GM19463 (cell line): ENCODE measurements at regions not wholly inside any gene's neighbourhood (a gene's known extent, or its start where the extent isn't known, plus 50 kb on each side); places are given as distances from the start of the nearest gene placed in this dataset.

Experiments used
- ATAC-seq: cut with Tn5 transposase; IDR thresholded peaks from one replicate; pipeline ENCODE4 v1.9.1; 2021; ENCODE audit warnings: mild to moderate bottlenecking, moderate library complexity; ENCODE audit not compliant: unreplicated experiment

DNA sequence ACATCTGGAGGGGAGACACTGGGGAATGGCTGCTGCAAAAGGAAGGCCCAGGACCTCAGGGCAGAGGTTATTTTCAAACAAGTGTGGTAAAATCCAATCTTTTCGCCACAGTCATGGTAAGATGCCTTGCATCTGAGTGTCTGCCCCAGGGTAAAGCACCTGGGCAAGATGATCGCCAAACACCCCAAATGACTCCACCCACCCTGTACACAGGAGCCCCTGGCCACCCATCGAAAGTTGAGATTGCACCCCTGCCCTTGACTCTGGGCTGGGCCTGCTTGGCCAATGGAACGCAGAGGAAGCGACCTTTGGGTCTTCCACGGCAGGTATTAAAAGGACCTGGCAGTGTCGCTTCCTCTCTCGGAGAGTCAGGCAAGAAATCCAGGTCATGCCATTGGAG, 88.8 kb downstream of the C16orf95 start:
- no peak for ATAC-seq

GRCh38 chr16:87229230-87230188, 87.7 kb downstream of the C16orf95 start:
- no peak for ATAC-seq

DNA sequence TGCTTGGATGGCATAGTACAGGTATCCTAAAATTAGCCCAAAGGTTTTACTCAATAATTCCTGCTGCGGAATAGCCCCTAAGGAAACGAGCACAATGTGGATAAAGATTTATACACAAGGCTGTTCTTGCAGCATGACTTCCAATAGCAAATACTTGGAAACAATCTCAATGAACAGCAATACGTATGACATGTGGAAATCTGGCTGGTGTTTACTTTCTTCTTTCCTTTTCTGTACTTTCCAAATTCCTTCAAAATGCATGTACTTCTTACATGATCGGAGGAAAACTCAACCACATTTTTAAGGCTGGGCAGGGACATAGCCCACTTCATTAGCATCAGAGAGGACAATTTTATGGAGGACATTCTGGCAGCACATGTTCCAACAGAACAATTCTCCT, 86.6 kb downstream of the C16orf95 start:
- ATAC-seq = no peak

DNA sequence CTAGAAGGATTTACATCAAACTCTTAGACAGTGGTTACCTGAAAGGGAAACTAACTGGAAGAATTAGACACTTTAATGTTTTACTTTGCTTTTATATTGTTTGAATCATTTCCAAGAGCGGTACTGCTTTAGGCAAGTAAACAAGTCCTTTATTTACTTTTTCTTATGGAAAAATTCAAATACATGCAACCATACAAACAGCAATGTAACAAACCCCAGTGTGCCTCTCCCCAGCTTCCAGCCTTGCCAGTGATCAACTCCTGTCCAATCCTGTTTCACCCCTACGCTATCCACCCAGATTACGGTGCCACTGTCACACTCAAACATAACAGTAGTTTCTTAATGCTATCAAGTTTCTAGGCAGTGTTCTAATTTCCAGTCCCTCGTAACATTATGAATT, 85.9 kb downstream of the C16orf95 start:
- ATAC-seq = no peak

DNA sequence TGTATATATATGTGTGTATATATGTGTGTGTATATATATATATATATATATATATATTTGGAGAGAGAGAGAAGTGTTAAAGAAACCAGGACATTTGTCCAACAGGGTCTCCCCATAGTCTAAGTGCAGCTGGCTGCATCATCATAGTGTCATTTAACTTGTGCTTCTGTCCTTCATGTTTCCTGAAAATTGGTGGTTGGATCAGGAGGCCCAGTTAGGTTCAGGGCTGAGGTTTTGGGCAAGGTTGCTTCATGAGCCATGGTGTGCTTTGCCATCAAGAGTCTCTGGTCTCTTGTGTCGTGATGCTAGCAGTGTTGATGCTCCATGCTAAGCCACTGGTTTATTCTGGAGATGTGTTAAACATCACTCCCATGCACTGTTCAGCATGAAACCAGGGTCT, 85.3 kb downstream of the C16orf95 start:
- no peak for ATAC-seq

DNA sequence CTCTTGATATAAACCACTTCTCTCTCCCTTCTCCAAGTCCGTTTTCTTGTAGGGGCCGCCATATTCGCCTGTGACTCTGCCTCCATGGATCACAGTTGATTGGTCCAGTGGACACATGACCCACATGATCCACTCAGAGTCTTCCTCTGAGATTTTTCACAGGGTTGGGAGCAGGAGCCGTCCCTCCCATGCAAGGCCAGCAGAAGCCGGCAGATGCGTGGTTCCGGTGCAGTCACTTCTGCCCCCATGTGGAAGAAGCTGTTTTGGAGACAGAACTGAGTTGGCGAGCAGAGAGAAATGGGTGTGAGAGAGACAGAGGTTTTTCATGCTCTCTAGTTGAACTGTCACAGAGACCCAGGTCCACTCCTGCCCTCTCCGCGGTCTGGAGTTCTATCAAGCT, 83.3 kb downstream of the C16orf95 start:
- ATAC-seq = no peak

DNA sequence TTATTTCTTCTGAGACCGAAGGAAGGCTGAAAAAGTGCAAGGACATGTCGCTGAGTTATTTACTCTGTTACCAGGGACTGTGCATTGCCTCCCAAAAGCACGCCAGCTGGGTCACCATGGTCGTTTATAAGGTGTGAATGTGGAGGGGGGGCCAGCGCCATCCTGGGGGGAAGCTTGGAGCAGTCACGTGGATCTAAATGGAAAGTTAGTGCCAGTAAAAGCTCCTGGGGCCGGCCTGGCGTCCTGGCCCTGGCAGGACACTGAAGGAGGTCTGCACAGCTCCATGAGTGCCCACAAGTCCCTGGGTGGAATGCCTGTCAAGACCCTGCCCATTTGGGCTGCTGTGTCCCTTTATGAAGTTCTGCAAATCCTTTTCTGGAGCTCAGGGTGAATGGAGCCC, 82.6 kb downstream of the C16orf95 start:
- no peak for ATAC-seq

DNA sequence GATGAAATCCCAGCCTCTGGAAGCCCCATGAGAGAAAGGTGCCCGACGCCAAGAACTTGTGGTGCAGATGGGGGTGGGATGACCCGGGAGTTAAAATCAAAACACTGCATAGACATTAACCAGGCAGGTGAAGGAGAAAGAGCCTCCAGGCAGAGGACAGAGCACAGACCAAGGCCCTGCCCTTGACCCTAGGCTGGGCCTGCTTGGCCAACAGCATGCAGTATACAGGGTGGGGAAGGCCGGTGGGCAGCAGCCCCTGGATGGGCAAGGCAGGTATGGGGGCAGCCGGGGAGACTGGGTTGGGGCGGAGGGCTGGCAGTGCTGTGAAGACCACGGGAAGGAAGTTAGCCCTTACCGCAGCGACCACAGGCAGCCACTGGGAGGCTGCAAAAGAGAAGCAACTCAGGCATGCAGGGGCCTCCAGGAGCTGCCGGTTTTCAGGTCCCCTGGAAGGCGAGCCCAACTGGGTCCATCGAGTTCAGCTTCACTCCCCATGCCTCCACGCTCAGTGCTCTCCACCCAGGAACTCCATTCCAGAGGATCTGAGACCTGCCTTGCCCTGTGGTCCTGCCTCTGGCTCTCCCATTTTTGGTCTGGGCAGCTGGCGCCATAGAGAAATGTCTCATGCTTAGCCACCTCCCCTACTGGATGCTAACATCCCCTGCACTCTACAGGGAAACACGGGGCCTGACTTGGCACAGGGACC, 81.2 kb downstream of the C16orf95 start:
- ATAC-seq = no peak

DNA sequence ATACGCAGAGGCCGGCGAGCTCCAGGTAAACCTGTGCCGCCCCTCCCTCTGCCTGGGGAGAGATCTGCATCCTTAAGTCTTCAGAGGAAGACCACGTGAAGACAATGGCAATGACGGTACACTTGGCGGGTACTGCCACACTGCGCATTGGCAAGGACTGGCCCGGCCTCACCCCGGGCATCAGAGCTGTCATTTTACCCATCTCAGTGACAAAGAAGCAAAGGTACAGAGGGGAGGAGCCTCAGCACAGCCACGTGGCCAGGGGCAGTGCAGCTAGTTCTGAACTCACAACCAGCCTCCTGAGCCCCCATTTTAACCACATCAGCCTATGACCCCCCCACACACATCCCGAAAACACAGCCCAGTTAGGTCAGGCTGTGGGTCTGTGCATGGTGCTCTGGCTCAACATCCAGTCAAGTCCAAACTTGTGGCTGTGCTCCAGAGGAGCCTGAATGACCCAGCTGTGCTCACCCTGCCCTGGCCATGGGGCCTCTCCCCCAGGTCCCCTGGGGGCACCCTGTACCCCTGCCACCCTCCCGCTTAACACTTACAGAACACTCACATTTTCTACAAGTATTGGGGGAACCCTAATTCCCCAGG, 80.6 kb downstream of the C16orf95 start:
- no peak for ATAC-seq

- ATAC-seq = no peak
Measured at GRCh38 chr16:87238361-87238715, 78.9 kb downstream of the C16orf95 start.

- no peak for ATAC-seq
Measured at GRCh38 chr16:87239545-87239944, 77.6 kb downstream of the C16orf95 start.

DNA sequence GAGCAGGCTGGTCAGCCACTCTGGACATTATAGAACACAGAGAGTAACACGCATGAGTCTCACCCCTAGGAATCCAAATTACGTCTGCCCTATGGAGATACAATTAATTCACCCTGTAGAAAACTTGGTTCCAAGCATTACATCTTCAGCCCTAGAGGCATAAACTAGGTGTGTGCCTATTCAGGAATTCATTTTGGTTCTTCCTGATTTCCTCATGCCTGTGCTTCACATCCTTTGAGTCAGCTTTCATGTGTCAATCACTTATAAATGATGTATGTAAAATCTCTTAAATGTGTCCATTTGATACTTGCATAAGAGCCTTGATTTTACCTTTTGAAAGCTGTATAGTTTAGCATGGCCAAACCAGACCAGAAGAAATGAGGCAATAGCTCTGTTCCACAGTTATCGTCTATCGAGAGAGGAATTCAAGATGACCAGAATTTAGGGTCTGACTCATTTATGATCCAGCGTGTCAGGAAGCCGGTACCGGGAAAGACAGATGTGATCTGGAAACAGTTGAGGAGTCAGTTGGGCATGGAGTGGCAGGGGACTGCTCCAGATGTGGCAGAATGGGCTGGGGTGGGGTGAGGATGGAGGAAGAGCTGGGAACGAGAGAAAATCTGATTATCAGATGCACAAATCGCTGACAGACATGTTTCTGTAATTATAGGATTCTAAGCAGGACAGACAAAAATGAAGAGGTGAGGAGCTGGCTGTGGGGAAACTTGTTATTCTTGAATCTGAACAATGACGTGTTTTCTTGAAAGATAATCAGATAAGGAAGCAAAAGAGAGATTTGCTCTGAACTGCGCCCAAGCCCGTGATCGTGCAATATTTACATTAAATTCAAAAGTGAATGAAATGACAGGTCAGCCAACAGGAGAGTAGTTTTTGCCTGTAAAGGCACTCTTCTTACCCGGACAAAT, 76.7 kb downstream of the C16orf95 start:
- ATAC-seq = no peak

GRCh38 chr16:87241137-87241771, 75.9 kb downstream of the C16orf95 start:
- ATAC-seq = no peak

DNA sequence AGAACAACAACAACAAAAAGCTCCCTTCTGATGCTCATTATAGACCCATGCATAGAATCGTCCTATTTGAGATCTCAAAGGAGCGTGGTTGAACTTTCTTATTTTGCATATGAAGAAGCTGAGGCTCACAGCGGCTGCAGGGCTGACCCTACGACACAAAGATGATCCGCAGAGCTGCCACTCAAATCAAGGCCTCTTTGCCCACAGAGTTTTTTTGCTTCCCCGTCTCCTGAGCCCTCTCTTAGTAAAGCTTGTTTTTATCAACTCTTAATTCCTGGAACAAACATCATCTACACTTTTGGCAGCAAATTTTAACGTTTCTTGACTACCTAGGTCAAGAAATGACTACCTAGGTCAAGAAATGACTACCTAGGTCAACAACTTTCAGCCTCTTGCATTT, 73.7 kb downstream of the C16orf95 start:
- no peak for ATAC-seq

DNA sequence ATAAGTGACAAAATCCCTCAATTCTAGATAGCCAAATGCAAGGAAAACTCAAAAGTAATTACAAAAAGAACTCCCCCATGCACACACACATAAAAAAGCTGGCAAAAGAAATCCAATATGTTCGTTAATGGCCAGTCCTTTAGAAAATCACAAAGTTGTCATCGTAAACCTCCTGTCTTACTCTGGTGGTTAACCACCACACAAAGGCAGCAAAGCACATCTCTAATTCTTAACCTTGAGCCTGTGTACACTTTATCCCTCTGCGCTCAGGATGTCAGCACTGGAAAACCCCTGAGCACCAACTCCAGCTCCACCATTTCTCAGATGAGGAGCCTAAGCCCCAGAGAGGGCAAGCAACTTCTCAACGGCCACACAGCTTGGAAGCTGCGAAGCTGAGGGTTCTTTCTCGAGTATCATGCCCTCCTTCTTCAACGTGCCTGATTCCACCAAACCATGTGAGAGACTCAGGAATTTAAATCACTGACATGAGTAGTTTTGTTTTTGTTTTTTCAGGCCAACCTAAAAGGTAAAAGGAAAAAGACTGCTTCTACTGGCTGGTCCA, 72.5 kb downstream of the C16orf95 start:
- ATAC-seq = no peak

GRCh38 chr16:87245511-87245910, 71.7 kb downstream of the C16orf95 start:
- ATAC-seq = no peak

GRCh38 chr16:87246269-87247065, 70.7 kb downstream of the C16orf95 start:
- no peak for ATAC-seq

DNA sequence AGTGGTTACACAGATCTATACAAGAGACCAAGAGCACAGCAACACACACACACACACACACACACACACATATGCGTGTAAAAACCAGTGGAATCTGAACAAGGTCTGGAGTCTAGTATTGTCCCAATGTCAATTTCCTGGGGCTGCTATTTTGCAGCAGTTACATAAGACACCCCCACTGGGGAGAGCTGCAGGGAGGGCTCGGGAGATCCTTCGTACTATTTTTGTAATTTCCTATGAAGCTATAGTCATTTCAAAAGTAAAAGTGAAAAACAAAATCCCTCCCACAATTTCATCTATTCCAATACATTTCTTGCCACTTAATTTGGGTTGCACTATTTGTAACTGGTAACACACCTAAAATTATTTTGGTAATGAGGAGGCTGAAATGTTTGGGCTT, 68.5 kb downstream of the C16orf95 start:
- no peak for ATAC-seq

- ATAC-seq = no peak
Measured at GRCh38 chr16:87249425-87249824, 67.8 kb downstream of the C16orf95 start.
